ENCODE measurements at regions not wholly inside any gene's neighbourhood (a gene's known extent, or its start where the extent isn't known, plus 50 kb on each side); places are given as distances from the start of the nearest gene placed in this dataset.

- no peaks in the 10 kb centered on the region for H3K36me3 ChIP-seq
- H3K9ac ChIP-seq (ENCODE audit: low read depth in 2 of 2, low read length in 2 of 2), result no peak overlapping the region
- H3K4me3 ChIP-seq, result no peak overlapping the region
- no peak for DNase-seq
- intact Hi-C loops (cut with DNase I), result no loop called here
- no peak overlapping the region for H3K27ac ChIP-seq
- H3K9me3 ChIP-seq, result no peaks in the 10 kb centered on the region
- TF ChIP-seq CTCF (IDR thresholded peaks at IDR 0.05), result no peak
- no peaks in the 10 kb centered on the region for H3K27me3 ChIP-seq
- no peaks in the 10 kb centered on the region for H3K4me1 ChIP-seq
Measured at GRCh38 chr3:18501679-18502343, 76.7 kb upstream of the SATB1 start.

- no peak for TF ChIP-seq CTCF (IDR thresholded peaks at IDR 0.05)
- DNase-seq, result no peak
- no peak overlapping the region for H3K27ac ChIP-seq
Measured at GRCh38 chr3:18500322-18500721, 75.2 kb upstream of the SATB1 start.

GRCh38 chr3:18499301-18499700 is 74.2 kb upstream of the SATB1 start:
- no peak for DNase-seq
- no peak overlapping the region for H3K27ac ChIP-seq
- TF ChIP-seq CTCF (IDR thresholded peaks at IDR 0.05), result no peak
- no peak overlapping the region for H3K9ac ChIP-seq (ENCODE audit: low read depth in 2 of 2, low read length in 2 of 2)
- no peaks in the 10 kb centered on the region for H3K36me3 ChIP-seq
- intact Hi-C loops (cut with DNase I), result no loop called here
- no peak overlapping the region for H3K4me3 ChIP-seq
- no peaks in the 10 kb centered on the region for H3K9me3 ChIP-seq
- H3K4me1 ChIP-seq, result no peaks in the 10 kb centered on the region
- H3K27me3 ChIP-seq, result no peaks in the 10 kb centered on the region

More at GRCh38 chr3:18500322-18500721, 75.2 kb upstream of the SATB1 start:
- H3K9me3 ChIP-seq, result no peaks in the 10 kb centered on the region
- no peaks in the 10 kb centered on the region for H3K27me3 ChIP-seq
- H3K36me3 ChIP-seq, result no peaks in the 10 kb centered on the region
- H3K9ac ChIP-seq (ENCODE audit: low read depth in 2 of 2, low read length in 2 of 2), result no peak overlapping the region
- intact Hi-C loops (cut with DNase I), result no loop called here
- H3K4me1 ChIP-seq, result no peaks in the 10 kb centered on the region
- no peak overlapping the region for H3K4me3 ChIP-seq

- H3K36me3 ChIP-seq, result no peaks in the 10 kb centered on the region
- intact Hi-C loops (cut with DNase I), result no loop called here
- H3K27me3 ChIP-seq, result no peaks in the 10 kb centered on the region
- no peak overlapping the region for H3K27ac ChIP-seq
- H3K4me3 ChIP-seq, result no peak overlapping the region
- TF ChIP-seq CTCF (IDR thresholded peaks at IDR 0.05), result no peak
- DNase-seq, result no peak
- H3K9ac ChIP-seq (ENCODE audit: low read depth in 2 of 2, low read length in 2 of 2), result no peak overlapping the region
- H3K9me3 ChIP-seq, result no peaks in the 10 kb centered on the region
- no peaks in the 10 kb centered on the region for H3K4me1 ChIP-seq
Measured at GRCh38 chr3:18494251-18494650, 69.1 kb upstream of the SATB1 start.

- TF ChIP-seq CTCF (IDR thresholded peaks at IDR 0.05), result no peak
- intact Hi-C loops (cut with DNase I), result no loop called here
- no peak for DNase-seq
- Histone ChIP-seq H3K9me3 (no peaks in the 10 kb centered on the region), H3K36me3 (no peaks in the 10 kb centered on the region), H3K9ac (ENCODE audit: low read depth in 2 of 2, low read length in 2 of 2) (no peak overlapping the region), H3K4me1 (no peaks in the 10 kb centered on the region), H3K27me3 (no peaks in the 10 kb centered on the region), H3K27ac (no peak overlapping the region), H3K4me3 (no peak overlapping the region)
Measured at GRCh38 chr3:18489939-18490338, 64.8 kb upstream of the SATB1 start.

Measured in colonic mucosa (tissue), 4 donors.